ENCODE measurements at regions not wholly inside any gene's neighbourhood (a gene's known extent, or its start where the extent isn't known, plus 50 kb on each side); places are given as distances from the start of the nearest gene placed in this dataset.

DNA sequence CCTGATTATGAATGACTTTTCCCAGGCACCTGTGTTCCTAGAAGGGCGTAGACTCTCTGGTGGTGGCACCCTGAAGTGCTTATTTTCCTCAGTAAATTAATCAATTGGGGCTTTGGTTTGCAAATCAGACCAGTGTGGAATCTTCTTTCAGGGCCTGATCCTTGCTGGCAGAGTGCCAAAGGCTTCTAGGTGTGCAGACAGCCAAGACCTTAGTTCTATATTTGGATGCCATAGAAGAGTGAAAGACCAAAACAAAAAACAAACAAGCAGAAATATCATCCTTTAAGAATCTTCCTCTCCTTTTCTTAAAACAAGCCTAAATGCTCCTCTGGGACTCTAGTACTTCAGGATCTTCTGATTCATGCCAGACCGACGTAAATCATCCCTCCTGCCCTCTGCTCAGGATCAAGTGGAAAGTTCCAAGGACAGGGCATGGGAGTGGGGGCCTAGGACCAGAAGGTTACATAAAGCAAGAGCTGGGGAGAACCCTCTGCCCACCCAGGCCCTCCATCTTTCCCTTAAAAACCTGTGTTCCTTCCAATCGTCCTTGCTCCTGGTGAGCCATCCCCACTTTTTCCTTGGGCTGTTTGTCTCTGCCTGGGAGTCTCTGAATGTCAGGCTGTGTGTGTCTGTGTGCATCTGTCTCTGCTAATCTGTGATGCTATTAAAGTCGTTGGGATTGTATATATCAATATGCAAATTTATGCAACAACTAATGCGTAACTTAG lies 70.5 kb upstream of the MYLIP start:
- BruUV-seq (replicated peaks) = no TSS peak
- no peak overlapping the region for H3K27ac ChIP-seq (ENCODE audit: control insufficient read depth, insufficient read depth)
- no peaks in the 10 kb centered on the region for H3K27me3 ChIP-seq (replicated peaks in 1 of 2; ENCODE audit: control insufficient read depth in 2 of 2, insufficient read depth in 2 of 2, low read length in 1 of 2)
- no peaks in the 10 kb centered on the region for H4K20me1 ChIP-seq (ENCODE audit: control insufficient read depth, insufficient read depth)
- ChIA-PET RAD21 (ENCODE audit: unreplicated experiment) (interaction anchor here (0.8 to 1.1 kb wide), 2 partner anchors 15 to 67 kb away, joined by 3 read pairs; no protein-coding TSS in a partner anchor), POLR2A (interaction anchor here (1.1 to 1.8 kb wide), 2 partner anchors 17 to 26 kb away, joined by 3 to 4 read pairs; no protein-coding TSS in a partner anchor), CTCF (interaction anchor here (0.8 to 1.6 kb wide), 3 partner anchors 8 to 63 kb away, joined by 3 read pairs; no protein-coding TSS in a partner anchor), SMC1A (ENCODE audit: uncharacterized antibody, unreplicated experiment) (interaction anchor here (0.6 to 1.2 kb wide), 5 partner anchors 13 to 146 kb away, joined by 3 to 4 read pairs (median 3); no protein-coding TSS in a partner anchor)
- H3K9ac ChIP-seq (ENCODE audit: control insufficient read depth, insufficient read depth, low read length) = no peak overlapping the region
- H3K4me1 ChIP-seq (ENCODE audit: control insufficient read depth, insufficient read depth, low read length) = no peaks in the 10 kb centered on the region
- no peaks in the 10 kb centered on the region for H3K36me3 ChIP-seq (ENCODE audit: control insufficient read depth in 2 of 2, insufficient read depth in 2 of 2, low read length in 1 of 2)
- DNase-seq (ENCODE audit: low read depth, low spot score) (no peak), FAIRE-seq (no peak), ATAC-seq (no peak)
- H3K4me3 ChIP-seq = no peak overlapping the region
- H3K4me2 ChIP-seq (ENCODE audit: control insufficient read depth, insufficient read depth) = no peak overlapping the region
- no peaks in the 10 kb centered on the region for H3K79me2 ChIP-seq (ENCODE audit: control insufficient read depth, insufficient read depth, low read length)
- WGBS (ENCODE audit: insufficient coverage, insufficient replicate concordance, low lambda C conversion rate, missing lambda C conversion rate) = 77% methylated on average over 6 of the region's 6 CpGs
- H3K9me3 ChIP-seq (replicated peaks; ENCODE audit: control insufficient read depth, insufficient read depth, low read length) = no peaks in the 10 kb centered on the region
- TF ChIP-seq, protein P1, sequence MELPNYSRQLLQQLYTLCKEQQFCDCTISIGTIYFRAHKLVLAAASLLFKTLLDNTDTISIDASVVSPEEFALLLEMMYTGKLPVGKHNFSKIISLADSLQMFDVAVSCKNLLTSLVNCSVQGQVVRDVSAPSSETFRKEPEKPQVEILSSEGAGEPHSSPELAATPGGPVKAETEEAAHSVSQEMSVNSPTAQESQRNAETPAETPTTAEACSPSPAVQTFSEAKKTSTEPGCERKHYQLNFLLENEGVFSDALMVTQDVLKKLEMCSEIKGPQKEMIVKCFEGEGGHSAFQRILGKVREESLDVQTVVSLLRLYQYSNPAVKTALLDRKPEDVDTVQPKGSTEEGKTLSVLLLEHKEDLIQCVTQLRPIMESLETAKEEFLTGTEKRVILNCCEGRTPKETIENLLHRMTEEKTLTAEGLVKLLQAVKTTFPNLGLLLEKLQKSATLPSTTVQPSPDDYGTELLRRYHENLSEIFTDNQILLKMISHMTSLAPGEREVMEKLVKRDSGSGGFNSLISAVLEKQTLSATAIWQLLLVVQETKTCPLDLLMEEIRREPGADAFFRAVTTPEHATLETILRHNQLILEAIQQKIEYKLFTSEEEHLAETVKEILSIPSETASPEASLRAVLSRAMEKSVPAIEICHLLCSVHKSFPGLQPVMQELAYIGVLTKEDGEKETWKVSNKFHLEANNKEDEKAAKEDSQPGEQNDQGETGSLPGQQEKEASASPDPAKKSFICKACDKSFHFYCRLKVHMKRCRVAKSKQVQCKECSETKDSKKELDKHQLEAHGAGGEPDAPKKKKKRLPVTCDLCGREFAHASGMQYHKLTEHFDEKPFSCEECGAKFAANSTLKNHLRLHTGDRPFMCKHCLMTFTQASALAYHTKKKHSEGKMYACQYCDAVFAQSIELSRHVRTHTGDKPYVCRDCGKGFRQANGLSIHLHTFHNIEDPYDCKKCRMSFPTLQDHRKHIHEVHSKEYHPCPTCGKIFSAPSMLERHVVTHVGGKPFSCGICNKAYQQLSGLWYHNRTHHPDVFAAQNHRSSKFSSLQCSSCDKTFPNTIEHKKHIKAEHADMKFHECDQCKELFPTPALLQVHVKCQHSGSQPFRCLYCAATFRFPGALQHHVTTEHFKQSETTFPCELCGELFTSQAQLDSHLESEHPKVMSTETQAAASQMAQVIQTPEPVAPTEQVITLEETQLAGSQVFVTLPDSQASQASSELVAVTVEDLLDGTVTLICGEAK (IDR thresholded peaks at IDR 0.05; ENCODE audit: borderline replicate concordance) = no peak
- TF ChIP-seq TBL1XR1 (IDR thresholded peaks at IDR 0.05; ENCODE audit: low read depth, low read length) (no peak), FOXK2 (IDR thresholded peaks at IDR 0.05) (no peak), SPI1 (IDR thresholded peaks at IDR 0.05; ENCODE audit: borderline replicate concordance, insufficient read depth, low read depth, low read length) (no peak), ZNF274 (IDR thresholded peaks at IDR 0.05; ENCODE audit: insufficient read depth, insufficient read length) (no peak), RCOR1 (conservative IDR thresholded peaks at IDR 0.05; ENCODE audit: low read depth, low read length) (no peak), NR2C2 (IDR thresholded peaks at IDR 0.05; ENCODE audit: borderline replicate concordance, control insufficient read depth, insufficient read length, low read depth) (no peak), FOS (IDR thresholded peaks at IDR 0.05; ENCODE audit: borderline replicate concordance, extremely low read depth, insufficient read length) (no peak), PML (IDR thresholded peaks at IDR 0.05; ENCODE audit: low read length) (no peak), BCL11A (IDR thresholded peaks at IDR 0.05; ENCODE audit: low read depth, low read length) (no peak), ASH2L (IDR thresholded peaks at IDR 0.05; ENCODE audit: borderline replicate concordance, low read depth) (no peak)
- in situ Hi-C loops (cut with MboI) = no loop called here
- intact Hi-C loops (cut with micrococcal nuclease; ENCODE audit: unreplicated experiment) = no loop called here
- no peak overlapping the region for H2AFZ ChIP-seq (ENCODE audit: control insufficient read depth, low read depth, low read length)

Data from GM12878 (cell line).